ENCODE measurements at regions not wholly inside any gene's neighbourhood (a gene's known extent, or its start where the extent isn't known, plus 50 kb on each side); places are given as distances from the start of the nearest gene placed in this dataset.
A peak's percentile ranks its signal among the peaks of the same experiment; 100 is the strongest.

DNA sequence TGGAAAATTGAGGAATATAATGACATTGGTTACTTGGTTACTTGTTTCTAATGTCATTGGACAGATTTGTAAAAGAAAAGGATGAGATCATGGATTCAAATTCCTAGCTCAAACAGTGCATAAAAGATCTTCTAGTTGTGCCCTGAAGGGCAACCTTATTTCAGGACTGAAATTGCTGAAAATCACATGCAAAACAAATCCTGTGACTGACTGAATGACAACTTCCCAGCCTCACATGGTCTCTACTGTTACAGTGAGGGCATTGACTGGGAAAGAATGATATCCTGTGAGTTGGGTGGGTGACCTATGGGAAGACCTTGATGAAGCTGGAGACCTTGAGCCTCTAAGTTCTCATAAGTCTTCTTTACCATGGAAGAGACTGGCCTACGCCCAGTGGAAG is 90.4 kb upstream of the HAAO start:
- Histone ChIP-seq H3K27ac (ENCODE audit: low read depth in 2 of 2, low read length in 2 of 2) (no peak overlapping the region), H3K4me1 (ENCODE audit: control insufficient read depth in 2 of 2, insufficient read depth in 2 of 2, low read length in 2 of 2) (no peaks in the 10 kb centered on the region)

DNA sequence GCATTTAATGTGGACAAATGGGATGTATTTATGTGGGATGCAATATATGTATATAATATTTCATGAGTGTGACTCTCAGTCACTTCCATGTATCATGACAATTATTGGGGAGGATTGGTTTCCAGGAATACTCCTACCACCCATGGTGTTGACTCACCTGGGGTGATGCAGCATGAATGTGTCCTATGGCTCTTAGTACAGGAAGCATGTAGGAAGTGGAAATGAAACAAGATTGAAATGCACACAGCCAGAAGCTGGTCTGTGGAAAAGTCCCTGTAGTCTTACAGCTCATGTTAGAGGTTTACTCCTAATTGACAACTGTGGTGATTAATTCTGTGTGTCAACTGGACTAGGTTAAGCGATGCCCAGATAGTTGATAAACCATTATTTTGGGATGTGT is 89.3 kb upstream of the HAAO start:
- no peak overlapping the region for H3K4me3 ChIP-seq (ENCODE audit: low read length in 2 of 2)
- no peaks in the 10 kb centered on the region for H3K36me3 ChIP-seq (ENCODE audit: control insufficient read depth in 2 of 2, insufficient read depth in 2 of 2, low read length in 2 of 2)
- H3K9me3 ChIP-seq (ENCODE audit: control insufficient read depth in 2 of 2, low read length in 2 of 2), result no peaks in the 10 kb centered on the region
- no peak overlapping the region for H3K27ac ChIP-seq (ENCODE audit: low read depth in 2 of 2, low read length in 2 of 2)
- H3K9ac ChIP-seq (ENCODE audit: low read depth in 1 of 2, low read length in 2 of 2), result no peak overlapping the region
- H3K27me3 ChIP-seq (ENCODE audit: control insufficient read depth in 2 of 2, insufficient read depth in 2 of 2, low read length in 2 of 2), result no peaks in the 10 kb centered on the region
- no peaks in the 10 kb centered on the region for H3K4me1 ChIP-seq (ENCODE audit: control insufficient read depth in 2 of 2, insufficient read depth in 2 of 2, low read length in 2 of 2)

More for the DNA sequence above, 90.4 kb upstream of the HAAO start:
- no peak overlapping the region for H3K4me3 ChIP-seq (ENCODE audit: low read length in 2 of 2)
- no peaks in the 10 kb centered on the region for H3K36me3 ChIP-seq (ENCODE audit: control insufficient read depth in 2 of 2, insufficient read depth in 2 of 2, low read length in 2 of 2)
- no peaks in the 10 kb centered on the region for H3K27me3 ChIP-seq (ENCODE audit: control insufficient read depth in 2 of 2, insufficient read depth in 2 of 2, low read length in 2 of 2)
- no peaks in the 10 kb centered on the region for H3K9me3 ChIP-seq (ENCODE audit: control insufficient read depth in 2 of 2, low read length in 2 of 2)
- H3K9ac ChIP-seq (ENCODE audit: low read depth in 1 of 2, low read length in 2 of 2), result no peak overlapping the region

DNA sequence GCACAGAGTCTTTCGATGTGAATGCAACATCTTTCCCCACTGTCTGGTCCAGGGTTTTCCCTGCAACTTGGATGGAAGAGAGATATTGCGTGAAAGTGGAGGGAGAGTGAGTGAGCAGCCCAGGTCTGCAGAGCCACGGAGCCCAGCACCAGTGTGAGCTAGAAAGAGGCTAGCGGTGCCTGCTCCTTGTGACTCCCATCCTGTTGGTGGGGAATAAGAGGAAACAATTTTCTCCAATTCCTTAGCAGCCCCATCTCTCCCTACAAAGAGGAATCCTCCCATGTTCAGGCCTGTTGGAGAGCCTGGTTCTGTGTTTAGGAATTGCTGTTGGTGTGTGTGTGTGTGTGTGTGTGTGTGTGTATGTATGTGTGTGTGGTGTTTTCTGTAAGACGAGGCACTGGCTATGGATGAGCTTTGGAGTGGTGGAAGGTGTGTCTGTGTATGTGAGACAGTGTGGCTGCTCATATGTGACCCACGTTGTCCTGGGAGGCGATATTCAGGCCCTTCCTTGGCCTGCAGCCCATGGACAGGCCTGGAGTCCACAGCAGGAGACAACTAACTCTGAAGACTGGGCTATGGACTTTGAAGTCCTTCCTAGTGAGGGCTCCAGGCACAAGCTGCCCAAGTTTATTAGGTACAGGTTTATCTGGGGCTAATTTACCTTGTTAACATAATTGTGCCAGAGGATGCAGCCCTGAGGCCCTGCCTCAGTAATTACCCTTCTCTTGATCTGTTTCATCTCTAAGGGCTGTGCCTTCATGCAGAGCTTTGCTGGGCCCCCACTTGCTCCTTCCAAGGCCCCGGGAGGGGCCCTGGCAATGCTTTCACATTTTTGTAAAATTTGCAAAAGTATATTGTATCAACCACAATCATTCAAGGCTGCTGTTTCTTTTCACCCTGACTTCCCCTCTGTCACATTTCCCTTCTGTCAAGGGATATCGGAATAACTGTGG is 88.6 kb upstream of the HAAO start:
- Histone ChIP-seq H3K4me3 (ENCODE audit: low read length in 2 of 2) (no peak overlapping the region), H3K27me3 (ENCODE audit: control insufficient read depth in 2 of 2, insufficient read depth in 2 of 2, low read length in 2 of 2) (no peaks in the 10 kb centered on the region), H3K27ac (ENCODE audit: low read depth in 2 of 2, low read length in 2 of 2) (peak overlapping the region in 1 of 2 donors; percentile 33), H3K4me1 (ENCODE audit: control insufficient read depth in 2 of 2, insufficient read depth in 2 of 2, low read length in 2 of 2) (peaks cover under 1 to 2% of the 10 kb centered on the region in 2 donors), H3K9ac (ENCODE audit: low read depth in 1 of 2, low read length in 2 of 2) (no peak overlapping the region), H3K36me3 (ENCODE audit: control insufficient read depth in 2 of 2, insufficient read depth in 2 of 2, low read length in 2 of 2) (no peaks in the 10 kb centered on the region), H3K9me3 (ENCODE audit: control insufficient read depth in 2 of 2, low read length in 2 of 2) (no peaks in the 10 kb centered on the region)

DNA sequence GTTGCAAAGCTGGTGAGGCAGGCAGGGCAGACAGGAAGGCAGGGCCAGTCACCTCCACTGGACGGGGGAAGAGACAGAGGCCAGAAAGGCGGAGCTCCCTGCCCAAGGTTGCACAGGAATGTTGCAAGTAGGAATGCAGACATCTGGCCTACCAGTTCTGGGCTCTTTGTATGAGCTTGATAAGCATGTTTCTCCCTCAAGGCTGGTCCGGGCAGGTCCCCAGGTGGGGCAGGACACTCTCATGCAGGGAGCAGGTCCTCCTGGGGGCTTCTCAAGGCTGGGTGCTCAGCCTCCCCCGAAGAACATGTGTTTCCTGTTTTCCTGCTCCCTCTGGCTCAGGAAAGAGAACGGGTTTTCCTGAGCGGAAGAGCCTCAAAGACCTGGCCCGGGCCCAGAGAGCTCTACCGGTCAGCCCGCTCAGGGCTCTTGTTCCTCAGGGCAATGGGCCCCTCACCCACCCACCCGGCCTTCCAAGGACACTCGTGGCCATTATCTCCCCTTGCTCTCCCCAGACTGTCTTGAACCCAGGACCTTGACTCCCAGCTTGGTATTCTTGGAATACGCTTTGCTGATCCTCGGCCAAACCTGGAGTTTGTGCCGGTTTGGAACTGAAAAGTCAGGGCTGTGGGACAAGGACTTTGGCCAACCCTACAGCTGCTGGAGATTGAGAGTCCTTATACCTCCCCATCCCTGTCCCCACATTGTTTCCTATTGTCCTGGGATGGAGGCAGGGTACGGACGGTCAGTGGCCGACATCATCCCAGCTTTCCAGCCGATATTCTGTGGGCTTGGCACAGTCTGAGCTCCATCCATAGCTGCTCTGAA is 87.7 kb upstream of the HAAO start:
- H3K9me3 ChIP-seq (ENCODE audit: control insufficient read depth in 2 of 2, low read length in 2 of 2), result no peaks in the 10 kb centered on the region
- peak overlapping the region; percentile 6 to 33 for H3K27ac ChIP-seq (ENCODE audit: low read depth in 2 of 2, low read length in 2 of 2)
- H3K4me1 ChIP-seq (ENCODE audit: control insufficient read depth in 2 of 2, insufficient read depth in 2 of 2, low read length in 2 of 2), result peaks cover 2 to 6% of the 10 kb centered on the region in 2 donors
- H3K9ac ChIP-seq (ENCODE audit: low read depth in 1 of 2, low read length in 2 of 2), result no peak overlapping the region
- H3K27me3 ChIP-seq (ENCODE audit: control insufficient read depth in 2 of 2, insufficient read depth in 2 of 2, low read length in 2 of 2), result no peaks in the 10 kb centered on the region
- no peak overlapping the region for H3K4me3 ChIP-seq (ENCODE audit: low read length in 2 of 2)
- no peaks in the 10 kb centered on the region for H3K36me3 ChIP-seq (ENCODE audit: control insufficient read depth in 2 of 2, insufficient read depth in 2 of 2, low read length in 2 of 2)

DNA sequence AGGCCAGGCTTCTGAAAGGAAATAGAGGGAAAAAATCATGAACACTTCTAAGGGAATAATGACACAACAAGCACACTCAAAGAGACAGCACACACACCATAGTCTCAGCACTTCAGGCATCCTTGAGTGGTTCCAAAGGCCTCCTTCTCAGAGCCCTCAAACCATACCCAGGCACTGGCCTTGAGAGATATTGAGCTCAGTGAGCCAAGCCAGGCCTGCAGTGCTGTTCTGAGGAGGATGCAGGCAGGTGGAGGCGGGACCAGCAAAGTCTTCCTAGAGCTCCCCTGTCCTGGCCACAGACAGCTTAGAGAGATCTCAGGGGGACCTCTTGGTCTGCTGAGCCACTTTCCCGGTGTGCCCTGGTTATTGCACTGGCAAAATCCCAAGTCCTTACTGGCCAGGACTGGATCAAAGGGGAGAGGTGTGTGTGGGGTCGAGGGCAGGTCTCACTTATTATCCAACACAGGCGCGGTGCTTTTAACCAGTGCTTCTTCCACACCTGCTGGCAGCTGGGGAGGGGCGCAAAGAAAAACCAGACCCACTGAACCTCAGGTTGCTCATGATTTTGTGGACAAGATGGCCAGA is 86.8 kb upstream of the HAAO start:
- Histone ChIP-seq H3K36me3 (ENCODE audit: control insufficient read depth in 2 of 2, insufficient read depth in 2 of 2, low read length in 2 of 2) (no peaks in the 10 kb centered on the region), H3K27ac (ENCODE audit: low read depth in 2 of 2, low read length in 2 of 2) (peak overlapping the region in 1 of 2 donors; percentile 35)

DNA sequence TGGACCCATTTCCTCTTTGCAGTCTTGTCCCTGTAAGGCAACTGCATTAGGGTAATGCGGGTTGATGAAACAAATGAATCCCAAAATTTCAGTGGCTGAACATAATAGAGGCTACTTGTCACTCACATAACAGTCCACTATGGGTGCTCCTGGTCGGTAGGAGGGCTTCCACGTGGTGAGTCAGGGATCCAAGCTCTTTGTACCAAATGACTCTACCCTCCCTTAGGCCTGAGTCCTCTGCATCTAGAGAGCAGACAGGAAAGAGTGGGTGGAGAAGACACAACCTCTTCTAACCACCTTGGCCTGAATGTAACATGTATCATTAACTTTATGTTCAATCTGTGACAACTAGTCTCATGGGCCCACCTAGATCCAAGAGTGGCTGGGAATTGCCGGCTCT is 86.2 kb upstream of the HAAO start:
- peaks cover 2 to 6% of the 10 kb centered on the region in 2 donors for H3K4me1 ChIP-seq (ENCODE audit: control insufficient read depth in 2 of 2, insufficient read depth in 2 of 2, low read length in 2 of 2)
- no peak overlapping the region for H3K4me3 ChIP-seq (ENCODE audit: low read length in 2 of 2)
- H3K27ac ChIP-seq (ENCODE audit: low read depth in 2 of 2, low read length in 2 of 2), result no peak overlapping the region
- no peaks in the 10 kb centered on the region for H3K27me3 ChIP-seq (ENCODE audit: control insufficient read depth in 2 of 2, insufficient read depth in 2 of 2, low read length in 2 of 2)
- H3K9ac ChIP-seq (ENCODE audit: low read depth in 1 of 2, low read length in 2 of 2), result no peak overlapping the region
- H3K9me3 ChIP-seq (ENCODE audit: control insufficient read depth in 2 of 2, low read length in 2 of 2), result no peaks in the 10 kb centered on the region
- no peaks in the 10 kb centered on the region for H3K36me3 ChIP-seq (ENCODE audit: control insufficient read depth in 2 of 2, insufficient read depth in 2 of 2, low read length in 2 of 2)

More for the DNA sequence above, 86.8 kb upstream of the HAAO start:
- peaks cover 2 to 6% of the 10 kb centered on the region in 2 donors for H3K4me1 ChIP-seq (ENCODE audit: control insufficient read depth in 2 of 2, insufficient read depth in 2 of 2, low read length in 2 of 2)
- H3K9ac ChIP-seq (ENCODE audit: low read depth in 1 of 2, low read length in 2 of 2), result no peak overlapping the region
- H3K27me3 ChIP-seq (ENCODE audit: control insufficient read depth in 2 of 2, insufficient read depth in 2 of 2, low read length in 2 of 2), result no peaks in the 10 kb centered on the region
- H3K4me3 ChIP-seq (ENCODE audit: low read length in 2 of 2), result no peak overlapping the region
- H3K9me3 ChIP-seq (ENCODE audit: control insufficient read depth in 2 of 2, low read length in 2 of 2), result no peaks in the 10 kb centered on the region

DNA sequence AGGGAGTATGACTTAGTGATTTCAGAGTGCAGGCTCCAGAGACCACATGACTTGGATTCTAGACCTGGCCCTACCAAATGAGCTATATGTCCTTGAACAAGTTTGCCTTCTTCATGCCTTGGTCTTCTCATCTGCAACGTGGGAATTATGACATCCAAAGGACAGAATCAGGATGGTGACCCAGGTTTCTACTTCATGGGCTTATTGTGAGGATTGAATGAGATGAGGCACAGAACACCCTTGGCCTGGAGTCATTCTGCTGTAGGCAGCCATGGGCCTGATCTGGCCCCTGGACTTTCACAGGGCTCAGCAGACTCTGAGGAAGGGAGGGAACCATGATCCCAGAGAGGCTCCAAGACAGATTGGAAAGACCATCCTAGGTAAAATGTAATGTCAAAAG is 85.6 kb upstream of the HAAO start:
- Histone ChIP-seq H3K9ac (ENCODE audit: low read depth in 1 of 2, low read length in 2 of 2) (no peak overlapping the region), H3K27me3 (ENCODE audit: control insufficient read depth in 2 of 2, insufficient read depth in 2 of 2, low read length in 2 of 2) (no peaks in the 10 kb centered on the region), H3K4me3 (ENCODE audit: low read length in 2 of 2) (no peak overlapping the region), H3K36me3 (ENCODE audit: control insufficient read depth in 2 of 2, insufficient read depth in 2 of 2, low read length in 2 of 2) (no peaks in the 10 kb centered on the region), H3K9me3 (ENCODE audit: control insufficient read depth in 2 of 2, low read length in 2 of 2) (no peaks in the 10 kb centered on the region), H3K4me1 (ENCODE audit: control insufficient read depth in 2 of 2, insufficient read depth in 2 of 2, low read length in 2 of 2) (peaks cover 2 to 6% of the 10 kb centered on the region in 2 donors), H3K27ac (ENCODE audit: low read depth in 2 of 2, low read length in 2 of 2) (no peak overlapping the region)

DNA sequence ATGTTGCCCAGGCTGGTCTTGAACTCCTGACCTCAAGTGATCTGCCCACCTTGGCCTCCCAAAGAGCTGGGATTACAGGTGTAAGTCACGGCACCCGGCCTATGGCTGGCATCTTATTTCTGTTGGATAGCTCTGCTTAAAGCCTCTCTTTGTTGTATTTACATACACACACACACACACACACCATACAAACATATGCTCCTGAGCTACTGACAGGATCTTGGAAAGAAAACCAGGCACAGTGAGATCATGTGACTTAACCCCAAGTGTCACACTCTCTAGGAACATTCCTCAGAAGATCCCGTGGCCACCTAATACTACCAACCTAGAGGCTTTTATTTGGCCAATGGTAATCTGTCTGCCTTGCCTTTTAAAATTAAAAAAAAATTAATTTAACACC is 85.1 kb upstream of the HAAO start:
- Histone ChIP-seq H3K36me3 (ENCODE audit: control insufficient read depth in 2 of 2, insufficient read depth in 2 of 2, low read length in 2 of 2) (no peaks in the 10 kb centered on the region), H3K27ac (ENCODE audit: low read depth in 2 of 2, low read length in 2 of 2) (no peak overlapping the region), H3K27me3 (ENCODE audit: control insufficient read depth in 2 of 2, insufficient read depth in 2 of 2, low read length in 2 of 2) (no peaks in the 10 kb centered on the region), H3K9ac (ENCODE audit: low read depth in 1 of 2, low read length in 2 of 2) (no peak overlapping the region), H3K9me3 (ENCODE audit: control insufficient read depth in 2 of 2, low read length in 2 of 2) (no peaks in the 10 kb centered on the region), H3K4me1 (ENCODE audit: control insufficient read depth in 2 of 2, insufficient read depth in 2 of 2, low read length in 2 of 2) (peaks cover 2 to 6% of the 10 kb centered on the region in 2 donors), H3K4me3 (ENCODE audit: low read length in 2 of 2) (no peak overlapping the region)

DNA sequence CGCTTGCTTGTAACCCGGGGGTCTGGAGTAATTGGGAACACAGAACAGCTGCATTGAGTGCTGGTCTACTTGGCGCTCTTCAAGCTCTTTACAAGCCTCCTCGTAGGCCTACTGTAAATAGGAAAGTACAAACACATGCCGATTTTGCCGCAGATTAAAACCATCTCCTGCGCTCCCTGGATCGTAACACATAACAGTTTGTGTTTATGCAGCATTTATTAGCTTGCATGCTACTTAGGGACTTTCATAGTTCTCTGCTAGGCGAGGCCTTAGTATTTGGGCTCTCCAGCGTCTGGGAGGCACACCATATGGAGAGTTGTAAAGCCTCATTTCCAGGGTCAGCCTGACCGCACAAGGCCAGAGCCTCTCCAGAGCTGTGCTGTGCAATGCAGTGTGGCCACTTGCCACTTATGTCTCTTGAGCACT is 84.0 kb upstream of the HAAO start:
- no peak overlapping the region for H3K9ac ChIP-seq (ENCODE audit: low read depth in 1 of 2, low read length in 2 of 2)
- H3K9me3 ChIP-seq (ENCODE audit: control insufficient read depth in 2 of 2, low read length in 2 of 2), result no peaks in the 10 kb centered on the region
- no peaks in the 10 kb centered on the region for H3K27me3 ChIP-seq (ENCODE audit: control insufficient read depth in 2 of 2, insufficient read depth in 2 of 2, low read length in 2 of 2)
- H3K4me3 ChIP-seq (ENCODE audit: low read length in 2 of 2), result no peak overlapping the region
- peak overlapping the region; percentile 78 to 82 for H3K27ac ChIP-seq (ENCODE audit: low read depth in 2 of 2, low read length in 2 of 2)
- peaks cover 2 to 6% of the 10 kb centered on the region in 2 donors for H3K4me1 ChIP-seq (ENCODE audit: control insufficient read depth in 2 of 2, insufficient read depth in 2 of 2, low read length in 2 of 2)
- no peaks in the 10 kb centered on the region for H3K36me3 ChIP-seq (ENCODE audit: control insufficient read depth in 2 of 2, insufficient read depth in 2 of 2, low read length in 2 of 2)

DNA sequence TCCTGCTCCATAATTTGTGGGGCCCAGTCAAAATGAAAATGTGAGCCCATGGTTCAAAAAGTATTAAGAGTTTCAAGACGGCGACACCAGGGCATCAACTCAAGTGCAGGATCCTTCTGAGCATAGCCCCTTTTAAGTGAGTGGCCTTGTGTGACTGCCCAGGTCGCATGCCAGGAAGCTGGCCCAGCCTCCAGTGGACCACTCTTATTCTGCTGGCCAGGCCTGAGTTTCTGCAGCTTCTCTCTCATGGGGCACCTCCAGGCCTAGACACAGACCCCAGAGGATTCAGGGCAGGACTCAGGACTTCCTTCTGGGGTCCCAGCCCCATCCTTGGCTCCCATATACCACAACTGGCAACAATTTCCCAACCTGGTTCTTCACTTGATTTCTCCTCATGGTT is 83.5 kb upstream of the HAAO start:
- H3K9me3 ChIP-seq (ENCODE audit: control insufficient read depth in 2 of 2, low read length in 2 of 2), result no peaks in the 10 kb centered on the region
- peak overlapping the region; percentile 78 to 82 for H3K27ac ChIP-seq (ENCODE audit: low read depth in 2 of 2, low read length in 2 of 2)
- H3K4me3 ChIP-seq (ENCODE audit: low read length in 2 of 2), result no peak overlapping the region
- H3K4me1 ChIP-seq (ENCODE audit: control insufficient read depth in 2 of 2, insufficient read depth in 2 of 2, low read length in 2 of 2), result peaks cover 2 to 6% of the 10 kb centered on the region in 2 donors
- no peak overlapping the region for H3K9ac ChIP-seq (ENCODE audit: low read depth in 1 of 2, low read length in 2 of 2)
- no peaks in the 10 kb centered on the region for H3K36me3 ChIP-seq (ENCODE audit: control insufficient read depth in 2 of 2, insufficient read depth in 2 of 2, low read length in 2 of 2)
- no peaks in the 10 kb centered on the region for H3K27me3 ChIP-seq (ENCODE audit: control insufficient read depth in 2 of 2, insufficient read depth in 2 of 2, low read length in 2 of 2)

All from mucosa of rectum (tissue), 2 donors.